Heart right ventricle (tissue), 16 donors: ENCODE measurements at regions not wholly inside any gene's neighbourhood (a gene's known extent, or its start where the extent isn't known, plus 50 kb on each side); places are given as distances from the start of the nearest gene placed in this dataset.

Experiments used
- ATAC-seq, 8 donors: fragments of 200-7000 bp; cut with Tn5 transposase; one replicate each; pipeline ENCODE4 v1.9.1; 2020; ENCODE audit warnings: mild to moderate bottlenecking in 8 of 8, moderate library complexity in 8 of 8, moderate number of reproducible peaks in 1 of 8
- DNase-seq, 2 donors: peaks; one replicate each; pipeline ENCODE4 v3.0.0-alpha.2; 2020
- H3K27ac ChIP-seq, 10 donors: fragments of 200-600 bp; sonication (generic) in 2 of 10; one replicate each; pipeline versions ENCODE4 v1.5.0 to v1.8.0; 2020 to 2022; ENCODE audit warnings: mild to moderate bottlenecking in 3 of 10
- H3K27me3 ChIP-seq, 7 donors: fragments of 200-600 bp; one replicate each; pipeline ENCODE4 v1.8.0; 2021 to 2022; ENCODE audit warnings: mild to moderate bottlenecking in 2 of 7
- H3K36me3 ChIP-seq, 9 donors: fragments of 200-600 bp; sonication (generic) in 1 of 9; one replicate each; pipeline versions ENCODE4 v1.5.0 to v1.8.0; 2020 to 2022; ENCODE audit warnings: mild to moderate bottlenecking in 2 of 9
- H3K4me1 ChIP-seq, 9 donors: fragments of 200-600 bp; sonication (generic) in 1 of 9; one replicate each; pipeline versions ENCODE4 v1.5.0 to v1.8.0; 2020 to 2022; ENCODE audit warnings: mild to moderate bottlenecking in 4 of 9
- H3K4me3 ChIP-seq, 10 donors: fragments of 200-600 bp; sonication (generic) in 2 of 10; one replicate each; pipeline versions ENCODE4 v1.5.0 to v1.8.0; 2020 to 2022; ENCODE audit warnings: mild to moderate bottlenecking in 7 of 10, moderate library complexity in 2 of 10
- H3K9me3 ChIP-seq, 11 donors: fragments of 200-600 bp in 10 of 11; sonication (generic) in 2 of 11; one replicate each; pipeline versions ENCODE4 v1.5.0 to v1.8.0; 2013 to 2022; ENCODE audit warnings: mild to moderate bottlenecking in 2 of 11, control low read depth in 1 of 11, moderate library complexity in 1 of 11
- WGBS, 2 donors: extraction: QIAGEN DNeasy Blood & Tissue Kit; methylation state at CpG; one replicate each; pipeline ENCODE4 v1.1.7; 2013; ENCODE audit warnings: inconsistent platforms in 1 of 2; 5-methylcytosine and 5-hydroxymethylcytosine counted together
- intact Hi-C, 10 donors: fragments of 100-400 bp; cut with DNase I; formaldehyde crosslinking; loops; one replicate each; pipeline versions ENCODE4 v1.11.1 to v1.14.2; 2022
- TF ChIP-seq, protein P1 (sequence below), 9 donors: fragments of 200-600 bp; sonication (generic) in 2 of 9; IDR thresholded peaks; one replicate each; pipeline versions ENCODE4 v1.5.0 to v1.8.0; 2021 to 2022; ENCODE audit warnings: antibody characterized with exemption in 9 of 9, mild to moderate bottlenecking in 5 of 9, moderate library complexity in 1 of 9
- donor health status: Arrhythmogenic right ventricular cardiomyopathy.
- donor health status: ischemic (EF 13 %, LVEDD 7.1; RV severe dilation, severe dysfunction).
- donor health status: healthy with polysubstance abuse.
- donor health status: DM: no; HTN: yes; CAD: no.
- donor health status: DM: no; HTN: no; CAD: no.
- donor health status: ischemic (EF 25% LVEDD 6.9; RV normal size, moderate dysfunction).
- donor health status: ischemic (EF 25% LVEDD 5.7; RV mildly dilated, moderate dysfunction).
- donor health status: healthy.
- donor health status: DM: yes; HTN: yes; CAD: no.
- donor health status: Ischemic cardiomyopathy.
- donor health status: ischemic (EF 35%, LVEDD 5.7; RV mildly dilated, moderate dysfunction).
- donor health status: nonischemic (EF 11% LVEDD 7.7; RV severe dilation, severe dysfunction).
- donor health status: DM: yes; HTN: yes; CAD: no.
- donor health status: PGD.
- donor health status: ischemic (EF 29% LVEDD 5.4; RV normal size, mild dysfunction).
- donor health status: nonischemic (EF 23%, LVEDD 6.1; RV moderate dilation, normal function).

DNA sequence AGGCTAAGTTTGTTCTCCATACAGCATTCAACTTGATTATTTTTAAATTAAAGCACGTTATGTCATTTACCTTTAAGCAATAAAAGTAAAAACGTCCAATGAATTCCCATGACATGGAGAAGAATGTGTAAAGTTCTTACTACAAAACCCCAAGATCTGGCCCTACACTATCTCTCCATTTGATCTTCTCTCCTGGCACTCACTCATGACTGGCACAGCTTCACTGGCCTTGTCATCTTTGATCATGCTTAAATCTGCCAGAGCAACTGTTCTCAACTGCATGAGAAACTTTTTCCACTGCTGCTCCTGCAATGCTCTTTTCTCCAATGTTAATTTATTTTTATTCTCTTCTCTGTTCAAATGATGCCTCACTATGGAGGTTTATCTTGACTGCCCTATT is 1109.0 kb upstream of the IGFBP7 start:
- Histone ChIP-seq H3K27me3 (no peaks in the 10 kb centered on the region), H3K4me3 (no peak overlapping the region), H3K27ac (no peak overlapping the region), H3K36me3 (no peaks in the 10 kb centered on the region), H3K9me3 (peaks cover 0 to 21% (median 0%) of the 10 kb centered on the region in 11 donors), H3K4me1 (no peaks in the 10 kb centered on the region)
- TF ChIP-seq, protein P1, sequence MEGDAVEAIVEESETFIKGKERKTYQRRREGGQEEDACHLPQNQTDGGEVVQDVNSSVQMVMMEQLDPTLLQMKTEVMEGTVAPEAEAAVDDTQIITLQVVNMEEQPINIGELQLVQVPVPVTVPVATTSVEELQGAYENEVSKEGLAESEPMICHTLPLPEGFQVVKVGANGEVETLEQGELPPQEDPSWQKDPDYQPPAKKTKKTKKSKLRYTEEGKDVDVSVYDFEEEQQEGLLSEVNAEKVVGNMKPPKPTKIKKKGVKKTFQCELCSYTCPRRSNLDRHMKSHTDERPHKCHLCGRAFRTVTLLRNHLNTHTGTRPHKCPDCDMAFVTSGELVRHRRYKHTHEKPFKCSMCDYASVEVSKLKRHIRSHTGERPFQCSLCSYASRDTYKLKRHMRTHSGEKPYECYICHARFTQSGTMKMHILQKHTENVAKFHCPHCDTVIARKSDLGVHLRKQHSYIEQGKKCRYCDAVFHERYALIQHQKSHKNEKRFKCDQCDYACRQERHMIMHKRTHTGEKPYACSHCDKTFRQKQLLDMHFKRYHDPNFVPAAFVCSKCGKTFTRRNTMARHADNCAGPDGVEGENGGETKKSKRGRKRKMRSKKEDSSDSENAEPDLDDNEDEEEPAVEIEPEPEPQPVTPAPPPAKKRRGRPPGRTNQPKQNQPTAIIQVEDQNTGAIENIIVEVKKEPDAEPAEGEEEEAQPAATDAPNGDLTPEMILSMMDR (IDR thresholded peaks at IDR 0.05): no peak
- no peak for ATAC-seq
- intact Hi-C loops: no loop called here
- DNase-seq: no peak
- WGBS, 2 donors: 69 to 78% methylated on average over 2 of the region's 2 CpGs

GRCh38 chr4:58216461-58216860 is 1106.3 kb upstream of the IGFBP7 start:
- TF ChIP-seq, protein P1 (IDR thresholded peaks at IDR 0.05): no peak
- intact Hi-C loops: no loop called here

GRCh38 chr4:58214376-58214775 is 1104.2 kb upstream of the IGFBP7 start:
- Histone ChIP-seq H3K36me3 (no peaks in the 10 kb centered on the region), H3K4me3 (no peak overlapping the region), H3K27ac (no peak overlapping the region), H3K9me3 (peaks cover 0 to 4% (median 0%) of the 10 kb centered on the region in 11 donors), H3K27me3 (no peaks in the 10 kb centered on the region), H3K4me1 (no peaks in the 10 kb centered on the region)
- TF ChIP-seq, protein P1 (IDR thresholded peaks at IDR 0.05): no peak
- intact Hi-C loops: no loop called here
- DNase-seq (no peak), ATAC-seq (no peak)
- WGBS, 2 donors: 61 to 65% methylated on average over 3 of the region's 3 CpGs

More at GRCh38 chr4:58216461-58216860, 1106.3 kb upstream of the IGFBP7 start:
- Histone ChIP-seq H3K27ac (no peak overlapping the region), H3K4me3 (no peak overlapping the region), H3K27me3 (no peaks in the 10 kb centered on the region), H3K9me3 (peaks cover 0 to 21% (median 0%) of the 10 kb centered on the region in 11 donors), H3K4me1 (no peaks in the 10 kb centered on the region), H3K36me3 (no peaks in the 10 kb centered on the region)
- ATAC-seq (no peak), DNase-seq (no peak)
- 92 to 94% methylated on average over 1 of the region's 1 CpG for WGBS, 2 donors

GRCh38 chr4:58209551-58209950 is 1099.4 kb upstream of the IGFBP7 start:
- Histone ChIP-seq H3K27me3 (no peaks in the 10 kb centered on the region), H3K27ac (no peak overlapping the region), H3K4me3 (no peak overlapping the region), H3K4me1 (no peaks in the 10 kb centered on the region), H3K36me3 (no peaks in the 10 kb centered on the region), H3K9me3 (no peaks in the 10 kb centered on the region)
- intact Hi-C loops: no loop called here
- ATAC-seq: no peak
- TF ChIP-seq, protein P1 (IDR thresholded peaks at IDR 0.05): no peak
- 78 to 81% methylated on average over 2 of the region's 2 CpGs for WGBS, 2 donors
- no peak for DNase-seq
